Keratinocyte (primary cell): ENCODE measurements at regions not wholly inside any gene's neighbourhood (a gene's known extent, or its start where the extent isn't known, plus 50 kb on each side); places are given as distances from the start of the nearest gene placed in this dataset.

Source experiments
- CTCF ChIP-seq, 3 experiments: IDR thresholded peaks in 1 of 3; conservative IDR thresholded peaks in 1 of 3; optimal IDR thresholded peaks in 1 of 3; 2 replicates in 2 of 3; 3 replicates in 1 of 3; pipeline versions ENCODE3 to v1.5.1; 2011; ENCODE audit warnings: low read length in 3 of 3, mild to moderate bottlenecking in 3 of 3, moderate library complexity in 2 of 3, control low read depth in 1 of 3, inconsistent platforms in 1 of 3; ENCODE audit not compliant: insufficient read depth in 2 of 3; ENCODE audit errors: extremely low read depth in 1 of 3
- EZH2 ChIP-seq: IDR thresholded peaks from one replicate; pipeline ENCODE4 v1.6.1; 2012; ENCODE audit warnings: inconsistent platforms, mild to moderate bottlenecking, low read length, moderate library complexity

GRCh38 chr14:88975926-88976325, 151.5 kb downstream of the TTC8 start:
- no peak for TF ChIP-seq CTCF (optimal IDR thresholded peaks at IDR 0.05 in 1 of 3, IDR thresholded peaks at IDR 0.05 in 1 of 3, conservative IDR thresholded peaks at IDR 0.05 in 1 of 3; ENCODE audit: extremely low read depth in 1 of 3, insufficient read depth in 2 of 3, low read length in 3 of 3)
- no peak for TF ChIP-seq EZH2
